HG02938 (cell line): ENCODE measurements at regions not wholly inside any gene's neighbourhood (a gene's known extent, or its start where the extent isn't known, plus 50 kb on each side); places are given as distances from the start of the nearest gene placed in this dataset.

Experiments
- ATAC-seq: cut with Tn5 transposase; IDR thresholded peaks from one replicate; pipeline ENCODE4 v1.9.1; 2021; ENCODE audit warnings: mild to moderate bottlenecking, moderate library complexity; ENCODE audit not compliant: unreplicated experiment

GRCh38 chr20:22506827-22507226, 77.5 kb downstream of the FOXA2 start:
- no peak for ATAC-seq

GRCh38 chr20:22504829-22505377, 79.5 kb downstream of the FOXA2 start:
- ATAC-seq, result no peak

DNA sequence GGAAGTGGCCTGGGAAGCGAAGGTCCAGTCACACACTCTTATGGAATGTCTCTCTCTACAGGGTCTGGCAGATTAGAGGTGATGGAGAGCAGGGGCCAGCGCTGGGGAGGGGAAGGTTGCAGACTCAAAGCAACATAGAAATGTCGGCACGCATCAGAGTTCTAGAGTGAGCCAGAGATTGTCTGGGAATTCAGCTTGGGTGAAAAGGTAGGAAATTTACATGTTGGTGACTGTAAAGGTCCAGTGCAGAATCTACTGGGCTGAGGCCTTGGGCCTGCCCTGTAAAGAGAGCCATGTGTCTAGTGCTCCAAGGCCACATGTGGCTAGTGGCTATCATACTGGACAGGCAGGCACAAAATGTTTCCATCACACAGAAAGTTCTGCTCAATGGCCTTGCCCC, 80.8 kb downstream of the FOXA2 start:
- ATAC-seq, result no peak

- no peak for ATAC-seq
Observed at GRCh38 chr20:22502731-22503191, 81.6 kb downstream of the FOXA2 start.

GRCh38 chr20:22501566-22502344, 82.6 kb downstream of the FOXA2 start:
- ATAC-seq, result no peak

DNA sequence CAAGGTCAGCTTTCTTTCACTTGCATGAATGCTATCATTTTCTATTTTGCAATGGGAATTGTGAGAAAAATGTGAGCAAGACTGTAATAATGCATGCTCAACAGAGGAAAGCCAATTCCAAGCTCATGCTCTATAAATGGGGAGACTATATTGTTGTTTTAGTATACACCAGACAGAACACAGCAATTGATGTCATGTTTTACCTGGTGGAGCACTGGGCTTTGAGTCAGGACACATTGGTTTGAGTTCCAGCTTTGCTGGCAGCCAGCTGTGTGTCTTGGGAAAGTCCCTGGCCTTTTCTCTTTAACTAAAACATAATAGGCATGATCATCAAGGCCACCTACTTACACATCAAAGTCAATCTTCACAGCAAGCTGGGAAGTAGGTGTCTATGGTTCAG, 83.3 kb downstream of the FOXA2 start:
- ATAC-seq, result no peak

DNA sequence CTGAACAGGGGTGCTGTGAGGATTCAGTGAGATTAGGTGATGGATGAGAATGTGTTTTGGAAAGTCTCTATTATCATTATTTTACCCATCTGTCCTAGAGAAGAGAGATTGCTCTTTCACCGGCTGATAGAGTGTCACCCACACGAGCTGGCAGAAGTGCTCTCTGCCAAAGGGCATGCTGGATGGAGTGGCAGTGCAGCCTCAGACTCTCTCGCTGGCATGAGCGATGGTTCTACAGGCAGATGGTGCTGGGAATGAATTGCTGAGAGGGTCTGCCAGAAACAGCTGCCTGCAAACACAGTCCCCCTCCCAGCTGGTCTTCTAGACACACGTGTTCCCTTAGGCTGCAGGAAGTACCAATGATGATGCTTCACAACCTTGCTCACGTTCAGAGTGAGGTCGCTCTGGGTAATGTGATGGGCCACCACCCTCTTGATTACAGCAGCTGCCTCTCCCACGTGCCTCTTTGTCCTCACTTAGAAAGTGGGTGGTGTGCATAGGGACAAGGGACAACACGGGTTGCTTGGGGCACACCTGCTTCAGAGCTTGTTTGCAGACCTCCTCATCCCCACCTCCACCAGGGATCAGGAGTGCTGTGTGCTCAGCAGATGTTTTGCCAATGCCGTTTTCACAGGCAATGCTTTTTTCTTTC, 84.7 kb downstream of the FOXA2 start:
- ATAC-seq, result no peak

- no peak for ATAC-seq
Observed at GRCh38 chr20:22496817-22497216, 87.6 kb downstream of the FOXA2 start.

GRCh38 chr20:22495789-22496188, 88.6 kb downstream of the FOXA2 start:
- ATAC-seq, result no peak

GRCh38 chr20:22495172-22495571, 89.2 kb downstream of the FOXA2 start:
- ATAC-seq, result no peak

DNA sequence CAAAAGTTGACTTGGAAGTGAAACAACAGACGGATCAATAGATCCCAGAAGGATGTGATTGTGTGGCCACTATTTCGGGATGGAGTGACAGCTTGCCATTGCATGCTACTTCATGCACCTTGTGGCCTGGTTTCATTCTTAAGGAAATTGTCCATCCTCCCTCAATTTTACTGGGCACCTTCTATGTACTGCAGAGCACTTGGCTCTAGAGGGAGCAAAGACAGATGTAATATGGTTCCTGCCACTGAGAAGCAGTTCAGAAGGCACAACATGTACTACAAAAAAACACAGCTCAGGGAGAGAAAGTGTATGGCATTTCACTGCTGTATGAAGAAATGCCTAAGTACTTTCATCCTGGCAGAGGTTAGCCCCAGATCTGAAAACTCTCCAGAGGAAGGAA, 91.9 kb downstream of the FOXA2 start:
- no peak for ATAC-seq

DNA sequence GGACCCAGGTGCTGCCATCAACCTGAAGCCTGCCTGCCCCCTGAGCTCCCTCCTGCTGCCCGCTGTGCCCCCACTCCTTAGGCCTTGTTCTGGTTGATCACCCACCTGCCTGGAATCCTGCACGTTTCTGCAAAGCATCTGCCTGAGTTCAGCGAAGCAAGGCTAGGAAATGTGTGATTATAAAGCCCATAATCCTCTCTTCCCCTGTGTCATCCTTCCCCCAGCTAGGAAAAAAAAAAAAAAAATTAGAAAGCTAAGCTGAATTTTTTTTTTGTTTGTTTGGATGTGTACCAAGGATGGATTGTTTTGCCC, 93.2 kb downstream of the FOXA2 start:
- no peak for ATAC-seq

DNA sequence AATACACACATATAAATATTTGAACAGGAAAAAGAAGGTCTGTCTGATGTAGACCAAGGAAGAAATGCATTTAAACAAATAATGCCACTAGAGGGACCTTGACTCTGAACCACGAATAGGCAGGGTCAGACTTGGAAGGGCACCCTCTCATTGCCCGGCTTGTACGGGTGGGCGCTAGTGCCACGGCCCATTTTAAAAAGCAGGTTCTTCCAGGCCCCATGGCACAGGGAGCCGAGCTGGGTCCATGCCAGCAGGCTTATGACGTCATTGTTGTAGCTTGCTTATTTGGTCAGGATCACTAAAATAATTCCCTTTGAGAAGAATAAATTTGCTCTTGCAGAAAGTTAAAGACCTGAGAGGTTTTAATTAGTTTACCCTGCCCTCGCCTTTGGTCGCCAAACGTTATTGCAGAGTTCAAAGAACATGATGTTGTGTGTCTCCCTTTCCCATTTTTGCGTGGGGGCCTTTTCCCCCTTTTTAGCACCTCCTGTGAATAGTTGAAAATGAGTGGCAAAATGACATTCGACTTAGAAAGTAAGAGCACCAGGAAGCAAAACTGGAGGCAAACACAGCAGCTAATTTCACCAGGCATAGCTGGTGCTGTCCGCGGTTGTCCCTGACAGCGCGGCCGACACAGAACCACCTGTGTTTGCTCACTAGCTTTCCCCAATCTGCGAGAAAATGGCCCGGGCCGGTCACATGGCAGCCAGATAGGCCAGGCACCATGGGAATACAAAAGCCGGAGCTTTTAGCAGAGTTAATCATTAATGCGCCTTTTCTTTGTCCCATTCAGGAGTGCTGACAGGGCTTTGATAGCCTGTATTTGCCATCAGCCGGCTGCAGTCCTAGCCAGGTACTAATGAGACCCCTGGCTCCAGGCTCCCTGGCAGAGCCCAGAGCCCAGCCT, 93.8 kb downstream of the FOXA2 start:
- ATAC-seq, result no peak

DNA sequence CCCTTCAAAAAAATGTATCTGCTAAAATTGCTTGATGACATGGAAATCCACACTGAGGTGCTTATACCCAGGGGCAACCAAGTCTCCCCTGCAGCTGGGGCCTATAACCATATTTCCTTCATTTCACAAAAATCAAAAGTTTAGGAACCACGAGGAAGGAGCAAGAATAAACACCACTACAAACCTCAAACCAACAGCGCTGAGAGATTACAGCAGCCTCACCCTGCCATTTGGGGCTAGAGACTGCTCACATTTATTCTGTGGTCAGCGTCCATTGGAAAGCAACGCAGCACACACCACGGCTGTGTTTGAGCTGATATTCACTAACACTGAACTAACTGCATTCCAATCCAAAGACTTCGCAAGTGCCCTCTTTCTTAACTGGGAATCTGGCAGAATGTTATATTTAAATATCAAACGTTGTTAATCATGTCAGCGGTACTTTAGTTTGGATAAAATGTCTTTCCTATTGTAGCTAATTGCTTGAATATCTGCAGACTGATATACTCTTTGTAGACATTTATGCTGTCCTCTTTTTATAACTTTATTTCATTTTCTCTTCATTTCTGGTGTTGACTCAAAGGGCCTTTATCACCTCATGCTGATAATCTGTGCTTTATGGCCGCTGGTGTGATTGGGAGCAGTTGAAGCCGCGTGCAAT, 94.6 kb downstream of the FOXA2 start:
- ATAC-seq, result no peak

DNA sequence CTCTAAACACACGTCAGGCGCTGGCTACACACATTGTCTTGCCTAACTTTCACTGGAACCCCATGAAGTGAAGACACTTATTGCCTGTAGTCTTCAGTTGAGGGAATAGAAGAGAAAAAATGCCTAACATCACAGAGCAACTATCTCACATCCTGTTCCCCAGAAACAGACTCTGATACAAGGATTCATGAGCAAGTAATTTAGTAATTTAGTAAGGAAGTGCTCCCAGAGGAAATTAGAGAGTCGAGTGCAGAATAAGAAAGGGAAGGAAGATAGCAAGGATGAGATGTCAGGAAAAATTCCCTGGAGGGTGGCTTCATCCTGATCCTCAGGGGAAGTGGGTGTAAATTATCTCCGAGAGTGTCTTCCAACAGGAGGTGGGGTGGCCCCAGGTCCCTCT, 104.0 kb downstream of the FOXA2 start:
- no peak for ATAC-seq

- peak; percentile 85 for ATAC-seq
Observed at GRCh38 chr20:22475662-22476061, 108.7 kb downstream of the FOXA2 start.

DNA sequence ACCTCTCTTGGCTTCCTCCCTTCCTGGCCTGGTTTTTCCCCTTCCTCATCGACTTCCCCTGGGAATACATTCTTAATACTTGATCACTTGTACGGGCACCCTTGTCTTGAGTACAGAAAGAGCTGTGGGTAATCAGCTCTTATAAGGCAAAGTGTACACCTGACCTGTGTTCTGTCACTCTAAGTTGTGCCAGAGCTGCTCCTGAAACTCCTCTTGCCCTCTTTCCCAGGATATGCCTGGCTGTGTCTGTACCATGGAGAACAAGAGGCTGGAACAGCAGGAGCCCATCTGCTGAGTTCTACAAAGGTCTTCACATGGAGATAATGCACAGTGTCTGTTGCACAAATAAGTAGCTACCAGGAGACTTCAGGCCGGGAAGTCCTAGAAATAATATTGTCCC, 110.1 kb downstream of the FOXA2 start:
- no peak for ATAC-seq

DNA sequence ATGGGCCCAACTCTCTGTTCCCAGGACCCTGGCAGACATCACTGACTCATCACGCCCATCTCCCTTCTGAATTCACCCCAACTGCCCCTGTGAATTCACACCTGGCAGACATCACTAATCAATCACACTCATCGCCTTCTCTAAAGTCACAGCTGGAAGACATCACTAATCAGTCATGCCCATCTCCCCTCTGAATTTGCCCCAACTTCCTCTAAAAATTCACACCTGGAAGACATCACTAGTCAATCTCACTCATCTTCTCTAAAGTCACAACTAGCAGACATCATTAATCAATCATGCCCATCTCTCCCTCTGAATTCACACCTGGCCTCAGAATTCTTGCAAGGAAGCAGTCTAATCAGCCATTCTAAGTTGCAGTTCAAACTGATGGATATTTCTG, 111.1 kb downstream of the FOXA2 start:
- ATAC-seq, result no peak

GRCh38 chr20:22472447-22473100, 111.8 kb downstream of the FOXA2 start:
- no peak for ATAC-seq

GRCh38 chr20:22471156-22471836, 113.1 kb downstream of the FOXA2 start:
- ATAC-seq, result no peak
